ENCODE measurements at regions not wholly inside any gene's neighbourhood (a gene's known extent, or its start where the extent isn't known, plus 50 kb on each side); places are given as distances from the start of the nearest gene placed in this dataset.

- CTCF ChIA-PET = no interaction called here
- H3K27me3 ChIP-seq (ENCODE audit: insufficient read depth) = no peaks in the 10 kb centered on the region
- no peak for DNase-seq
These were observed 483.8 kb upstream of the SPRED2 start for GRCh38 chr2:65916177-65916576.

GRCh38 chr2:65915273-65915672 is 482.9 kb upstream of the SPRED2 start:
- Histone ChIP-seq H2AFZ (ENCODE audit: low read depth) (no peak overlapping the region), H3K9ac (no peak overlapping the region), H3K79me2 (ENCODE audit: insufficient read depth) (no peaks in the 10 kb centered on the region), H3K4me3 (ENCODE audit: low read depth in 2 of 2, low read length in 1 of 2) (no peak overlapping the region), H3K9me2 (no peaks in the 10 kb centered on the region), H3K9me3 (no peaks in the 10 kb centered on the region), H3F3A (replicated peaks; ENCODE audit: insufficient read depth) (no peaks in the 10 kb centered on the region), H3K36me3 (replicated peaks in 1 of 2; ENCODE audit: control insufficient read depth in 1 of 2, insufficient read depth in 2 of 2, low read length in 1 of 2) (no peaks in the 10 kb centered on the region), H3K27ac (ENCODE audit: low read depth in 2 of 2, low read length in 1 of 2) (no peak overlapping the region), H4K20me1 (ENCODE audit: insufficient read depth) (no peaks in the 10 kb centered on the region), H3K27me3 (ENCODE audit: insufficient read depth) (no peaks in the 10 kb centered on the region), H3K4me1 (ENCODE audit: control insufficient read depth in 1 of 2, insufficient read depth in 2 of 2, low read depth in 1 of 2, low read length in 1 of 2) (no peaks in the 10 kb centered on the region; a peak in 2 of 4 replicates), H3K4me2 (no peak overlapping the region)
- TF ChIP-seq SMC3 (IDR thresholded peaks at IDR 0.05; ENCODE audit: low read depth, low read length) (no peak), RXRA (IDR thresholded peaks at IDR 0.05; ENCODE audit: borderline replicate concordance, low read depth) (no peak), TAF1 (IDR thresholded peaks at IDR 0.05; ENCODE audit: borderline replicate concordance, low read depth, low read length) (no peak), MAX (IDR thresholded peaks at IDR 0.05; ENCODE audit: low read depth) (no peak), ELF1 (IDR thresholded peaks at IDR 0.05) (no peak), MEF2A (IDR thresholded peaks at IDR 0.05; ENCODE audit: borderline replicate concordance, low read depth) (no peak), FOSL2 (IDR thresholded peaks at IDR 0.05; ENCODE audit: borderline replicate concordance, low read depth) (no peak), RFX5 (IDR thresholded peaks at IDR 0.05; ENCODE audit: low read length) (no peak), SIN3A (IDR thresholded peaks at IDR 0.05; ENCODE audit: borderline replicate concordance, low read depth, low read length) (no peak), TEAD4 (IDR thresholded peaks at IDR 0.05; ENCODE audit: borderline replicate concordance, insufficient read depth) (no peak), GABPA (IDR thresholded peaks at IDR 0.05; ENCODE audit: low read depth) (no peak), EP300 (IDR thresholded peaks at IDR 0.05; ENCODE audit: borderline replicate concordance in 1 of 2, low read depth in 1 of 2, low read length in 1 of 2) (no peak)
- TF ChIP-seq, protein P1, sequence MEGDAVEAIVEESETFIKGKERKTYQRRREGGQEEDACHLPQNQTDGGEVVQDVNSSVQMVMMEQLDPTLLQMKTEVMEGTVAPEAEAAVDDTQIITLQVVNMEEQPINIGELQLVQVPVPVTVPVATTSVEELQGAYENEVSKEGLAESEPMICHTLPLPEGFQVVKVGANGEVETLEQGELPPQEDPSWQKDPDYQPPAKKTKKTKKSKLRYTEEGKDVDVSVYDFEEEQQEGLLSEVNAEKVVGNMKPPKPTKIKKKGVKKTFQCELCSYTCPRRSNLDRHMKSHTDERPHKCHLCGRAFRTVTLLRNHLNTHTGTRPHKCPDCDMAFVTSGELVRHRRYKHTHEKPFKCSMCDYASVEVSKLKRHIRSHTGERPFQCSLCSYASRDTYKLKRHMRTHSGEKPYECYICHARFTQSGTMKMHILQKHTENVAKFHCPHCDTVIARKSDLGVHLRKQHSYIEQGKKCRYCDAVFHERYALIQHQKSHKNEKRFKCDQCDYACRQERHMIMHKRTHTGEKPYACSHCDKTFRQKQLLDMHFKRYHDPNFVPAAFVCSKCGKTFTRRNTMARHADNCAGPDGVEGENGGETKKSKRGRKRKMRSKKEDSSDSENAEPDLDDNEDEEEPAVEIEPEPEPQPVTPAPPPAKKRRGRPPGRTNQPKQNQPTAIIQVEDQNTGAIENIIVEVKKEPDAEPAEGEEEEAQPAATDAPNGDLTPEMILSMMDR (IDR thresholded peaks at IDR 0.05) = no peak
- TF ChIP-seq, protein P2, sequence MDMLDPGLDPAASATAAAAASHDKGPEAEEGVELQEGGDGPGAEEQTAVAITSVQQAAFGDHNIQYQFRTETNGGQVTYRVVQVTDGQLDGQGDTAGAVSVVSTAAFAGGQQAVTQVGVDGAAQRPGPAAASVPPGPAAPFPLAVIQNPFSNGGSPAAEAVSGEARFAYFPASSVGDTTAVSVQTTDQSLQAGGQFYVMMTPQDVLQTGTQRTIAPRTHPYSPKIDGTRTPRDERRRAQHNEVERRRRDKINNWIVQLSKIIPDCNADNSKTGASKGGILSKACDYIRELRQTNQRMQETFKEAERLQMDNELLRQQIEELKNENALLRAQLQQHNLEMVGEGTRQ (IDR thresholded peaks at IDR 0.05; ENCODE audit: borderline replicate concordance, low read depth, low read length) = no peak
- TF ChIP-seq, protein P3, sequence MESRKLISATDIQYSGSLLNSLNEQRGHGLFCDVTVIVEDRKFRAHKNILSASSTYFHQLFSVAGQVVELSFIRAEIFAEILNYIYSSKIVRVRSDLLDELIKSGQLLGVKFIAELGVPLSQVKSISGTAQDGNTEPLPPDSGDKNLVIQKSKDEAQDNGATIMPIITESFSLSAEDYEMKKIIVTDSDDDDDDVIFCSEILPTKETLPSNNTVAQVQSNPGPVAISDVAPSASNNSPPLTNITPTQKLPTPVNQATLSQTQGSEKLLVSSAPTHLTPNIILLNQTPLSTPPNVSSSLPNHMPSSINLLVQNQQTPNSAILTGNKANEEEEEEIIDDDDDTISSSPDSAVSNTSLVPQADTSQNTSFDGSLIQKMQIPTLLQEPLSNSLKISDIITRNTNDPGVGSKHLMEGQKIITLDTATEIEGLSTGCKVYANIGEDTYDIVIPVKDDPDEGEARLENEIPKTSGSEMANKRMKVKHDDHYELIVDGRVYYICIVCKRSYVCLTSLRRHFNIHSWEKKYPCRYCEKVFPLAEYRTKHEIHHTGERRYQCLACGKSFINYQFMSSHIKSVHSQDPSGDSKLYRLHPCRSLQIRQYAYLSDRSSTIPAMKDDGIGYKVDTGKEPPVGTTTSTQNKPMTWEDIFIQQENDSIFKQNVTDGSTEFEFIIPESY (IDR thresholded peaks at IDR 0.05; ENCODE audit: borderline replicate concordance, low read depth) = no peak
- ChIA-PET CTCF (no interaction called here), POLR2A (no interaction called here)
- DNase-seq = no peak
- 28% methylated on average over 3 of the region's 3 CpGs for WGBS (ENCODE audit: low lambda C conversion rate)

More at GRCh38 chr2:65916177-65916576, 483.8 kb upstream of the SPRED2 start:
- H3K9me2 ChIP-seq = no peaks in the 10 kb centered on the region
- no peaks in the 10 kb centered on the region; a peak in 2 of 4 replicates for H3K4me1 ChIP-seq (ENCODE audit: control insufficient read depth in 1 of 2, insufficient read depth in 2 of 2, low read depth in 1 of 2, low read length in 1 of 2)
- POLR2A ChIA-PET = no interaction called here
- no peak overlapping the region for H3K9ac ChIP-seq
- H3K36me3 ChIP-seq (replicated peaks in 1 of 2; ENCODE audit: control insufficient read depth in 1 of 2, insufficient read depth in 2 of 2, low read length in 1 of 2) = no peaks in the 10 kb centered on the region
- H2AFZ ChIP-seq (ENCODE audit: low read depth) = no peak overlapping the region
- no peak overlapping the region for H3K4me2 ChIP-seq
- H4K20me1 ChIP-seq (ENCODE audit: insufficient read depth) = no peaks in the 10 kb centered on the region
- no peaks in the 10 kb centered on the region for H3K9me3 ChIP-seq
- no peaks in the 10 kb centered on the region for H3K79me2 ChIP-seq (ENCODE audit: insufficient read depth)
- H3F3A ChIP-seq (replicated peaks; ENCODE audit: insufficient read depth) = no peaks in the 10 kb centered on the region
- no peak overlapping the region for H3K4me3 ChIP-seq (ENCODE audit: low read depth in 2 of 2, low read length in 1 of 2)
- H3K27ac ChIP-seq (ENCODE audit: low read depth in 2 of 2, low read length in 1 of 2) = no peak overlapping the region
- TF ChIP-seq, protein P1 (IDR thresholded peaks at IDR 0.05) = no peak
- TF ChIP-seq CHD2 (IDR thresholded peaks at IDR 0.05; ENCODE audit: low read length, partially characterized antibody) (no peak), RXRA (IDR thresholded peaks at IDR 0.05; ENCODE audit: borderline replicate concordance, low read depth) (no peak), YY1 (IDR thresholded peaks at IDR 0.05; ENCODE audit: low read depth) (no peak), RAD21 (IDR thresholded peaks at IDR 0.05; ENCODE audit: low read length) (no peak), MEF2A (IDR thresholded peaks at IDR 0.05; ENCODE audit: borderline replicate concordance, low read depth) (no peak), SIN3A (IDR thresholded peaks at IDR 0.05; ENCODE audit: borderline replicate concordance, low read depth, low read length) (no peak), RCOR1 (IDR thresholded peaks at IDR 0.05; ENCODE audit: low read length) (no peak)
